ENCODE measurements at regions not wholly inside any gene's neighbourhood (a gene's known extent, or its start where the extent isn't known, plus 50 kb on each side); places are given as distances from the start of the nearest gene placed in this dataset.

DNA sequence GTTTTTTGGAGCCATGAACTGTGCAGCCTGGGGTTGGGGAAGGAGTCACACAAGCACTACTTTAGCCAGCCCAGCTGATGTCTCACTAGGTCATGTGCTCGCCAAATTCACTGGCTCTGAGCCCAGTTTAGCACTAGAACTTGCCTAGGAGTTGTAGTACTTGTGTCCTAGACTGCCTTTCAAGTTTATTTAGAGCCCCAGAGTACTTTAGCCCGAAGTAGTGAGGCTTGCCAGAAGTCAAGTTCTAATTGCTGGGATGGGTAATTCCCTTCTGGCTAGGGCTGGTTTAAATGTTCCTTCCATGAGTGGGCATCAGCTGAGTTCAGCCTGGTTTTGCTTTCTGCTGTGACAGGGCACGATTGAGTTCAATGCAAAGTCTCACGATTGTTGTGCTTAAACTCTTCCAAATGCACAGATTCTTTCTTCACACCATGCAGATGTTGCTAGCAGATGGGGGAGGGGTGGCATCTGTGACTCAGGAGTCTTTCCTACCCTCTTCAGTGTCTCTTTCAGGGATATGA lies 228.2 kb upstream of the ZPLD1 start:
- Mint-ChIP-seq H3K27me3 (no peaks in the 10 kb centered on the region), H3K4me3 (ENCODE audit: low read depth) (no peak overlapping the region), H3K4me1 (ENCODE audit: low read depth) (no peaks in the 10 kb centered on the region), H3K27ac (no peak overlapping the region), H3K36me3 (ENCODE audit: insufficient read depth) (peaks cover 3% of the 10 kb centered on the region), H3K9me3 (ENCODE audit: low read depth) (peaks cover 9% of the 10 kb centered on the region)
- no peak for DNase-seq (ENCODE audit: low spot score, unreplicated experiment)
- TF ChIP-seq, protein P1, sequence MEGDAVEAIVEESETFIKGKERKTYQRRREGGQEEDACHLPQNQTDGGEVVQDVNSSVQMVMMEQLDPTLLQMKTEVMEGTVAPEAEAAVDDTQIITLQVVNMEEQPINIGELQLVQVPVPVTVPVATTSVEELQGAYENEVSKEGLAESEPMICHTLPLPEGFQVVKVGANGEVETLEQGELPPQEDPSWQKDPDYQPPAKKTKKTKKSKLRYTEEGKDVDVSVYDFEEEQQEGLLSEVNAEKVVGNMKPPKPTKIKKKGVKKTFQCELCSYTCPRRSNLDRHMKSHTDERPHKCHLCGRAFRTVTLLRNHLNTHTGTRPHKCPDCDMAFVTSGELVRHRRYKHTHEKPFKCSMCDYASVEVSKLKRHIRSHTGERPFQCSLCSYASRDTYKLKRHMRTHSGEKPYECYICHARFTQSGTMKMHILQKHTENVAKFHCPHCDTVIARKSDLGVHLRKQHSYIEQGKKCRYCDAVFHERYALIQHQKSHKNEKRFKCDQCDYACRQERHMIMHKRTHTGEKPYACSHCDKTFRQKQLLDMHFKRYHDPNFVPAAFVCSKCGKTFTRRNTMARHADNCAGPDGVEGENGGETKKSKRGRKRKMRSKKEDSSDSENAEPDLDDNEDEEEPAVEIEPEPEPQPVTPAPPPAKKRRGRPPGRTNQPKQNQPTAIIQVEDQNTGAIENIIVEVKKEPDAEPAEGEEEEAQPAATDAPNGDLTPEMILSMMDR (IDR thresholded peaks at IDR 0.05; ENCODE audit: unreplicated experiment) = no peak

DNA sequence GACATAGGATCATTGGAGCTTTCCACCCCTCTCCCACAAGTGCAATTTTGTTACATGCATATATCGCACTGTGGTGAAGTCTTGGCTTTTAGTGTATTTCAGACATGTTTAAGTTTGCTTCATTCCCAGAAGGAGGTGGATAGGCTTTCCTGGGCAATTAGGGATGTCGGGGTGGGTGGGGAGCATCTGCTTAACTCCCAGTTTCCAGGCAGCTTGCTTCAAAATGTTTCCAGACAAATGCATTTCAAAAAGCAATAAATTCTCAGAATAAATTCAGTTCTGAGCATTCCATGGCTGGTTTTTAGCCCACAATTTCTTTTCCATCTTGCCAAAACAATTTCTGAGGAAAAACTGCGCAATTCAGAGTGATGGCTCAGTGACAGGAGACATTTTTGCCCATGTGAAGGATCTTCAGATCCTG lies 227.7 kb upstream of the ZPLD1 start:
- Mint-ChIP-seq H3K4me1 (ENCODE audit: low read depth) (no peaks in the 10 kb centered on the region), H3K36me3 (ENCODE audit: insufficient read depth) (peaks cover 3% of the 10 kb centered on the region), H3K27me3 (no peaks in the 10 kb centered on the region), H3K27ac (no peak overlapping the region), H3K4me3 (ENCODE audit: low read depth) (no peak overlapping the region), H3K9me3 (ENCODE audit: low read depth) (peaks cover 9% of the 10 kb centered on the region)
- DNase-seq (ENCODE audit: low spot score, unreplicated experiment) = no peak
- TF ChIP-seq, protein P1 (IDR thresholded peaks at IDR 0.05; ENCODE audit: unreplicated experiment) = no peak

DNA sequence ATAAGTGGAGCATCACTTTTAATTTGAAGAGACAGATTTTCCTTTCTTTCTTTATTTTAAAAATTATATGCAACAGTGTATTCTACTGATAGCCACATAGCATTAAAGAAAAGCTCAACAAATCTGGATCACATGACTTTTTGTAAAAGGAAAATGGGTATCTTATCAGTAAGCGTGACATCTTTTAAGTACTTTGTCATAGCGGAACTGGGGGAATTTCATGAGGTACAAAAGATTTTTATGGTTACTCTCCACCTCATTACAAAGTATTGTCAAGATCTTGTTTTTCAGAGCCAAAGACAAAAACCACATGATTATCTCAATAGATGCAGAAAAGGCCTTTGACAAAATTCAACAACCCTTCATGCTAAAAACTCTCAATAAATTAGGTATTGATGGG lies 219.6 kb upstream of the ZPLD1 start:
- Mint-ChIP-seq H3K27ac (no peak overlapping the region), H3K4me3 (ENCODE audit: low read depth) (no peak overlapping the region), H3K27me3 (no peaks in the 10 kb centered on the region), H3K36me3 (ENCODE audit: insufficient read depth) (no peaks in the 10 kb centered on the region), H3K4me1 (ENCODE audit: low read depth) (no peaks in the 10 kb centered on the region), H3K9me3 (ENCODE audit: low read depth) (peaks cover 17% of the 10 kb centered on the region)
- TF ChIP-seq, protein P1 (IDR thresholded peaks at IDR 0.05; ENCODE audit: unreplicated experiment) = no peak
- no peak for DNase-seq (ENCODE audit: low spot score, unreplicated experiment)

DNA sequence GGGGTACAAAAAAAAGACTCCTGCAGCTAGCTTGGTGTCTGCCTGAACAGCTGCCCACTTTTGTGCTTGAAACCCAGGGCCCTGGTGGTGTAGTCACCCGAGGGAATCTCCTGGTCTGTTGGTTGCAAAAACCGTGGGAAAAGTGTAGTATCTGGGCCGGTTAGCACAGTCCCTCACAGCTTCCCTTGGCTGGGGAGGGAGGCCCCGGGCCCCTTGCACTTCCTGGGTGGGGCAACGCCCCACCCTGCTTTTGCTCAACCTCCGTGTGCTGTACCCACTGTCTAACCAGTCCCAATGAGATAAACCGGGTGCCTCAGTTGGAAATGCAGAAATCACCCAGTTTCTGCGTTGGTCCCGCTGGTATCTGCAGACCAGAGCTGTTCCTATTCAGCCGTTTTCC lies 211.7 kb upstream of the ZPLD1 start:
- TF ChIP-seq, protein P1 (IDR thresholded peaks at IDR 0.05; ENCODE audit: unreplicated experiment) = no peak
- no peaks in the 10 kb centered on the region for H3K27me3 Mint-ChIP-seq
- no peaks in the 10 kb centered on the region for H3K36me3 Mint-ChIP-seq (ENCODE audit: insufficient read depth)
- H3K4me1 Mint-ChIP-seq (ENCODE audit: low read depth) = peaks cover 10% of the 10 kb centered on the region
- peaks cover 13% of the 10 kb centered on the region for H3K9me3 Mint-ChIP-seq (ENCODE audit: low read depth)
- H3K4me3 Mint-ChIP-seq (ENCODE audit: low read depth) = no peak overlapping the region
- no peak for DNase-seq (ENCODE audit: low spot score, unreplicated experiment)
- H3K27ac Mint-ChIP-seq = no peak overlapping the region

DNA sequence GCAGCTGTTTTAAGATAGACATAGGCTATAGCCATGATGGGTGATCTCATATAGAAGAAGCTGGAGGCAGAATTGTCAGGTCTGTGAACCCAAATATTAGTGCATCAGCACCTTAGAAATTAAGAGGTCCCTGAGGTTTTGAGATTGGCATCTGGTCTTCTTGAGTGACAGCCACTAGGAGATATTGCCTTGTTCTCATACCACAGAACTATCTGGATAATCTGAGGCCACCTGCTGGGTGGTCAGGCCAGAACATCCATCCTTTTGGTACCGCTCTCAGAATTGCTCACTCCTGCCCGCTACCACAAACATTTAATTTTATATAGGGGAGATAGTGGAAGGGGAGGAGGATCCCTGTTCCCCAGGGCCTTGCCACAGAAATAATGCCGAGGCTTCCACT lies 210.6 kb upstream of the ZPLD1 start:
- Mint-ChIP-seq H3K9me3 (ENCODE audit: low read depth) (peaks cover 13% of the 10 kb centered on the region), H3K36me3 (ENCODE audit: insufficient read depth) (no peaks in the 10 kb centered on the region), H3K27me3 (no peaks in the 10 kb centered on the region), H3K4me1 (ENCODE audit: low read depth) (peaks cover 11% of the 10 kb centered on the region), H3K4me3 (ENCODE audit: low read depth) (no peak overlapping the region), H3K27ac (no peak overlapping the region)
- DNase-seq (ENCODE audit: low spot score, unreplicated experiment) = no peak
- TF ChIP-seq, protein P1 (IDR thresholded peaks at IDR 0.05; ENCODE audit: unreplicated experiment) = no peak

Measured in progenitor cell of endocrine pancreas (in vitro differentiated cells).